SU-DHL-6 (cell line): ENCODE measurements at regions not wholly inside any gene's neighbourhood (a gene's known extent, or its start where the extent isn't known, plus 50 kb on each side); places are given as distances from the start of the nearest gene placed in this dataset.

ENCODE experiments used
- H2AFZ ChIP-seq: fragments of 200-600 bp; sonication (generic); 2 replicates; pipeline ENCODE4 v1.6.1; 2014; ENCODE audit warnings: low read depth, mild to moderate bottlenecking, moderate library complexity, mixed read lengths, antibody characterized with exemption, low read length; ENCODE audit not compliant: severe bottlenecking
- H3F3A ChIP-seq: fragments of 200-600 bp; shearing (Covaris generic); 2 replicates; pipeline ENCODE4 v1.6.0; 2016; ENCODE audit warnings: antibody characterized with exemption, mild to moderate bottlenecking; ENCODE audit not compliant: insufficient read depth
- H3K27ac ChIP-seq: fragments of 200-600 bp; sonication (generic); 2 replicates; pipeline ENCODE4 v1.5.1; 2016; ENCODE audit warnings: low read depth, mild to moderate bottlenecking, low read length, moderate library complexity, mixed read lengths
- H3K27me3 ChIP-seq: fragments of 200-600 bp; sonication (generic), shearing (Covaris generic); 2 replicates; pipeline ENCODE4 v1.6.0; 2014; ENCODE audit warnings: mild to moderate bottlenecking, low read length
- H3K36me3 ChIP-seq: fragments of 200-600 bp; sonication (generic); 2 replicates; pipeline ENCODE4 v1.6.1; 2014; ENCODE audit warnings: mild to moderate bottlenecking, low read length, mixed read lengths
- H3K4me2 ChIP-seq: fragments of 300-600, 200-600 bp; shearing (Covaris generic), sonication (generic); 2 replicates; pipeline ENCODE4 v1.6.0; 2014; ENCODE audit warnings: low read length, low read depth, mild to moderate bottlenecking; ENCODE audit not compliant: poor library complexity, severe bottlenecking
- H3K4me3 ChIP-seq: fragments of 200-600 bp; sonication (generic); 2 replicates; pipeline ENCODE4 v1.5.1; 2014; ENCODE audit warnings: antibody characterized with exemption, low read length, mild to moderate bottlenecking, mixed read lengths; ENCODE audit not compliant: insufficient read depth, poor library complexity, severe bottlenecking
- H3K79me2 ChIP-seq: fragments of 200-600 bp; sonication (generic); 2 replicates; pipeline ENCODE4 v1.6.1; 2014; ENCODE audit warnings: mild to moderate bottlenecking, low read length, moderate library complexity; ENCODE audit not compliant: insufficient read depth
- H3K9ac ChIP-seq: fragments of 200-600 bp; sonication (generic); 2 replicates; pipeline ENCODE4 v1.7.0; 2014; ENCODE audit warnings: mild to moderate bottlenecking, low read length
- H3K9me2 ChIP-seq: fragments of 200-600 bp; sonication (generic); replicated peaks from 2 replicates; pipeline ENCODE4 v1.6.1; 2014; ENCODE audit warnings: low read length; ENCODE audit not compliant: insufficient read depth
- H3K9me3 ChIP-seq: fragments of 200-600 bp; sonication (generic); 2 replicates; pipeline ENCODE4 v1.6.1; 2014; ENCODE audit warnings: low read length, mixed read lengths; ENCODE audit not compliant: insufficient read depth
- H4K20me1 ChIP-seq: fragments of 200-600 bp; sonication (generic); 2 replicates; pipeline ENCODE4 v1.6.1; 2014; ENCODE audit warnings: low read depth, mild to moderate bottlenecking, antibody characterized with exemption, low read length, moderate library complexity, mixed read lengths
- EZH2phosphoT487 ChIP-seq: fragments of 200-600 bp; sonication (generic), shearing (Covaris generic); conservative IDR thresholded peaks from 2 replicates; pipeline ENCODE4 v1.6.1; 2018; ENCODE audit warnings: mild to moderate bottlenecking, antibody characterized with exemption, low read length, moderate library complexity, mixed read lengths
- TF ChIP-seq, protein P1 (sequence below): fragments of 200-600 bp; sonication (generic); IDR thresholded peaks from one replicate; pipeline ENCODE4 v1.5.1; 2017; ENCODE audit warnings: antibody characterized with exemption, mild to moderate bottlenecking, low read length, moderate library complexity; ENCODE audit not compliant: insufficient read depth, poor library complexity, severe bottlenecking

GRCh38 chr9:129231022-129231739 is 53.1 kb upstream of the IER5L start:
- H2AFZ ChIP-seq = no peak overlapping the region
- no peak overlapping the region for H3K27ac ChIP-seq
- H3K36me3 ChIP-seq = no peaks in the 10 kb centered on the region
- H3K4me2 ChIP-seq = no peak overlapping the region
- H3K9ac ChIP-seq = no peak overlapping the region
- no peak overlapping the region for H3K4me3 ChIP-seq
- no peaks in the 10 kb centered on the region for H3F3A ChIP-seq
- no peaks in the 10 kb centered on the region for H3K9me3 ChIP-seq
- H3K79me2 ChIP-seq = no peaks in the 10 kb centered on the region
- H3K27me3 ChIP-seq = no peaks in the 10 kb centered on the region
- no peak for TF ChIP-seq EZH2phosphoT487
- TF ChIP-seq, protein P1, sequence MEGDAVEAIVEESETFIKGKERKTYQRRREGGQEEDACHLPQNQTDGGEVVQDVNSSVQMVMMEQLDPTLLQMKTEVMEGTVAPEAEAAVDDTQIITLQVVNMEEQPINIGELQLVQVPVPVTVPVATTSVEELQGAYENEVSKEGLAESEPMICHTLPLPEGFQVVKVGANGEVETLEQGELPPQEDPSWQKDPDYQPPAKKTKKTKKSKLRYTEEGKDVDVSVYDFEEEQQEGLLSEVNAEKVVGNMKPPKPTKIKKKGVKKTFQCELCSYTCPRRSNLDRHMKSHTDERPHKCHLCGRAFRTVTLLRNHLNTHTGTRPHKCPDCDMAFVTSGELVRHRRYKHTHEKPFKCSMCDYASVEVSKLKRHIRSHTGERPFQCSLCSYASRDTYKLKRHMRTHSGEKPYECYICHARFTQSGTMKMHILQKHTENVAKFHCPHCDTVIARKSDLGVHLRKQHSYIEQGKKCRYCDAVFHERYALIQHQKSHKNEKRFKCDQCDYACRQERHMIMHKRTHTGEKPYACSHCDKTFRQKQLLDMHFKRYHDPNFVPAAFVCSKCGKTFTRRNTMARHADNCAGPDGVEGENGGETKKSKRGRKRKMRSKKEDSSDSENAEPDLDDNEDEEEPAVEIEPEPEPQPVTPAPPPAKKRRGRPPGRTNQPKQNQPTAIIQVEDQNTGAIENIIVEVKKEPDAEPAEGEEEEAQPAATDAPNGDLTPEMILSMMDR = no peak
- H4K20me1 ChIP-seq = no peaks in the 10 kb centered on the region
- H3K9me2 ChIP-seq = no peaks in the 10 kb centered on the region

DNA sequence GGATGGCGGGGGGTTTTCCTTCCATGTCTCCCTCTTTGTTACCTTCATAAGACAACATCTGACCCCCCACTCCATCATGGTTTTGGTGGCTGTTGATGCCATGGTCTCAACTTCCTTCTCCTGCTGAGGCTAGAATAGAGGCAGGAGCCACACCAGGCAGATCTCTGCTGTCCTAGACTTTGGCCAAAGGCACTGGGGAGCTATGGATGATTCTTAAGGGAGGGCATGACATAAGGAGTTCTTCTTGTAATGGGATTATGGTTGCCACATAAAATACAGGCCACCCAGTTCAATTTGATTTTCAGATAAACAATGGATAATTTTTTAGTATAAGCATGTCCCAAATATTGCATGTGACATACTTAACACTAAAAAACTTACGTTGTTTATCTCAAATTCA is 52.2 kb upstream of the IER5L start:
- no peak for TF ChIP-seq EZH2phosphoT487
- TF ChIP-seq, protein P1 = no peak
- H3K36me3 ChIP-seq = no peaks in the 10 kb centered on the region
- no peaks in the 10 kb centered on the region for H3K27me3 ChIP-seq
- no peak overlapping the region for H3K27ac ChIP-seq
- H3F3A ChIP-seq = no peaks in the 10 kb centered on the region
- no peaks in the 10 kb centered on the region for H3K9me2 ChIP-seq
- H3K79me2 ChIP-seq = no peaks in the 10 kb centered on the region
- no peak overlapping the region for H3K9ac ChIP-seq
- no peaks in the 10 kb centered on the region for H4K20me1 ChIP-seq
- no peak overlapping the region for H2AFZ ChIP-seq
- no peak overlapping the region for H3K4me3 ChIP-seq
- H3K9me3 ChIP-seq = no peaks in the 10 kb centered on the region
- H3K4me2 ChIP-seq = no peak overlapping the region
